ENCODE measurements at regions not wholly inside any gene's neighbourhood (a gene's known extent, or its start where the extent isn't known, plus 50 kb on each side); places are given as distances from the start of the nearest gene placed in this dataset.
"Not testable (repeated sequence)": the region's sequence is repeated elsewhere in the genome, so short reads cannot be mapped to it uniquely, and the experiment has no call there.

DNA sequence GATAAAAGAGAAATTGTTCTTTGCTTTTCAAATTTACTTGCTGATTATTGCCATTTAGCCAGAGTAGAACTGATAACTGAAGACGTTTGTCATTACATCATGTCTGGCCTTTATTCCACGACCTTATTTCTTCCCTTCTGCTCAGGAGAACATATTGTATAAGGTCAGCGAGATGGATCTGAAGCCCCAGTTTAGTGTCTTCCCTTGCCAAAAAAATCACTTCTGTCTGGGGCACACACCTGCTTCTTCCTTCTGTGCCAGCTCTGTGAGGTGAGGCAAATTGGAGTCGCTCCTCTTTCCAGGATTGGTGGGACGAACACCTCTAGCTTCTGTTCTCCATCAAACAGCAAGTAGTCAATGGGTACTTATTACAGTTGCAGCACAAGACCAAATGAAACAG, 250.3 kb upstream of the CRBN start:
- Histone ChIP-seq H3K27ac (ENCODE audit: low read length) (no peak overlapping the region), H3K4me3 (ENCODE audit: low read length) (no peak overlapping the region), H3K9me3 (replicated peaks; ENCODE audit: control insufficient read depth, low read depth, low read length) (no peaks in the 10 kb centered on the region), H3K4me1 (ENCODE audit: control insufficient read depth, insufficient read depth, low read length) (no peaks in the 10 kb centered on the region), H3K36me3 (ENCODE audit: control insufficient read depth, insufficient read depth, low read length) (no peaks in the 10 kb centered on the region), H3K27me3 (ENCODE audit: control insufficient read depth, insufficient read depth, low read length) (no peaks in the 10 kb centered on the region)
- no peak for DNase-seq
- WGBS (ENCODE audit: insufficient coverage), result 77% methylated on average over 3 of the region's 5 CpGs

DNA sequence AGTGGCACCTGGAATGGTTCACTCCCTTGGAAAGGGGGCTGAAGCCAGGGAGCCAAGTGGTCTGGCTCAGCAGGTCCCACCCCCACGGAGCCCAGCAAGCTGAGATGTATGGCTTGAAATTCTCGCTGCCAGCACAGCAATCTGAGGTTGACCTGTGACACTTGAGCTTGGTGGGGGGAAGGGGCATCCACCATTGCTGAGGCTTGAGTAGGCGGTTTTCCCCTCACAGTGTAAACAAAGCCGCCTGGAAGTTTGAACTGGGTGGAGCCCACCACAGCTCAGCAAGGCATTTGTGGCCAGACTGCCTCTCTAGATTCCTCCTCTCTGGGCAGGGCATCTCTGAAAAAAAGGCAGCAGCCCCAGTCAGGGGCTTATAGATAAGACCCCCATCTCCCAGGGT, 228.2 kb upstream of the CRBN start:
- not testable (repeated sequence) for H3K4me1 ChIP-seq (ENCODE audit: control insufficient read depth, insufficient read depth, low read length); H3K27ac ChIP-seq (ENCODE audit: low read length); H3K36me3 ChIP-seq (ENCODE audit: control insufficient read depth, insufficient read depth, low read length); H3K4me3 ChIP-seq (ENCODE audit: low read length); H3K9me3 ChIP-seq (replicated peaks; ENCODE audit: control insufficient read depth, low read depth, low read length); H3K27me3 ChIP-seq (ENCODE audit: control insufficient read depth, insufficient read depth, low read length); DNase-seq
- 72% methylated on average over 2 of the region's 4 CpGs for WGBS (ENCODE audit: insufficient coverage)

DNA sequence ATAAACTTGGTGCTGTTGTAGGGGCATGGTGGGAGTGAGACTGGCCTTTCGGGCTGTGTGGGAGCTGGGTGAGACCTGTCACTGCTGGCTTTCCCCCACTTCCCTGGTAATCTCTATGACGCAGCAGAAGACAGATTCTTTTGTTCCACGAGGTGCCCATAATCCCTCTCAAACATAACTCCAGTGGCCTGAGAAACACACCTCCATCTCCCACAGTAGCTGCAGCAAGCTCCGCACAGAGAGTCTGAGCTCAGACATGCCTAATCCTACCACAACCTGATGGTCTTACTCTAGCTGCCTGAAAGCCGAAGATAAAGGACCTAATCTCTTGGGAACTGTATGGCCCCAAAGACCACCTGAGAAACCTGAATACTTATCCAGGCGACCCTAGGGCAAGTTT, 225.6 kb upstream of the CRBN start:
- Histone ChIP-seq H3K4me1 (ENCODE audit: control insufficient read depth, insufficient read depth, low read length) (no peaks in the 10 kb centered on the region), H3K4me3 (ENCODE audit: low read length) (no peak overlapping the region), H3K36me3 (ENCODE audit: control insufficient read depth, insufficient read depth, low read length) (no peaks in the 10 kb centered on the region), H3K27me3 (ENCODE audit: control insufficient read depth, insufficient read depth, low read length) (no peaks in the 10 kb centered on the region), H3K9me3 (replicated peaks; ENCODE audit: control insufficient read depth, low read depth, low read length) (peaks cover 11% of the 10 kb centered on the region), H3K27ac (ENCODE audit: low read length) (no peak overlapping the region)
- no peak for DNase-seq
- WGBS (ENCODE audit: insufficient coverage), result 79% methylated on average over 4 of the region's 6 CpGs

DNA sequence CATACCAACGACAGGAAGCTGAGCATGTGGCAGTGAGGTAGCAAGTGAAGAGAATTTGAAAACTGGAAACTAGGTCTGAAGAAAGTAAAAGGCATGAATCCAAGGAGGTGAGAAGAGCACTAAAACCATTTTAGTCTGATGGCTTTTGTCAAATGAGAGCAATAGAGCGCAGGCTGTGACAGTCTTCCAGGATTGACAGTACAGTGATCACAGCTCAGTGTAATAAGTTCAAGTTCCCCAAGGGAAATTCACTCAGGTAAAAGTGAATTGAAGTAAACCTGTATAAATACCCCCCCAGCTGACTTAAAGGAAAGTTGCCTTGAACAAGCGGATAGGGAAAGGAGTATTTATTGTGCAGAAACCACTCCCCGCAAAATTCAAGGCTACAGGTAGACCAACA, 224.2 kb upstream of the CRBN start:
- Histone ChIP-seq H3K4me1 (ENCODE audit: control insufficient read depth, insufficient read depth, low read length) (no peaks in the 10 kb centered on the region), H3K27me3 (ENCODE audit: control insufficient read depth, insufficient read depth, low read length) (no peaks in the 10 kb centered on the region), H3K4me3 (ENCODE audit: low read length) (no peak overlapping the region), H3K36me3 (ENCODE audit: control insufficient read depth, insufficient read depth, low read length) (no peaks in the 10 kb centered on the region), H3K9me3 (replicated peaks; ENCODE audit: control insufficient read depth, low read depth, low read length) (peaks cover 16% of the 10 kb centered on the region), H3K27ac (ENCODE audit: low read length) (no peak overlapping the region)
- no peak for DNase-seq
- 75% methylated on average over 1 of the region's 4 CpGs for WGBS (ENCODE audit: insufficient coverage)

DNA sequence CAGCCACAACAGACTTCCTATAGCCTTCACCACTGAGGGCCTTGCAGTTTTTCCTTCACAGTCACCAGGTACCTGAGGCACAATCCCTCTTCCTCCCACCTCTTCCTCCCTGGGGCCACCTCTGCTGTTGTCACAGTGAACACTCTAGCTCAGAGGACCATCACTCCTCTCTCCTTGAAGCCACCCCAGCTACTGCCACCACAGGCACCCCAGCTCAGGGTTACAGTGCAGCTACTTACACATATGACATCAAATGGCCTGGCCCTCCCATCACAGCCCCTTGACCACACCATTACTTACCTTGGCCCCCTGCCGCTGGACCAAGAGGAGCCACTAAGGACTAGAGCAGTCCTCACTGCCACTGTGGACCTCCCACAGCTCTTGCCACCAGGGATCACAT, 213.5 kb upstream of the CRBN start:
- no peak for DNase-seq
- Histone ChIP-seq H3K4me3 (ENCODE audit: low read length) (no peak overlapping the region), H3K27me3 (ENCODE audit: control insufficient read depth, insufficient read depth, low read length) (no peaks in the 10 kb centered on the region), H3K9me3 (replicated peaks; ENCODE audit: control insufficient read depth, low read depth, low read length) (no peaks in the 10 kb centered on the region), H3K27ac (ENCODE audit: low read length) (no peak overlapping the region), H3K4me1 (ENCODE audit: control insufficient read depth, insufficient read depth, low read length) (no peaks in the 10 kb centered on the region), H3K36me3 (ENCODE audit: control insufficient read depth, insufficient read depth, low read length) (no peaks in the 10 kb centered on the region)
- WGBS (ENCODE audit: insufficient coverage), result 100% methylated on average over 1 of the region's 1 CpG

DNA sequence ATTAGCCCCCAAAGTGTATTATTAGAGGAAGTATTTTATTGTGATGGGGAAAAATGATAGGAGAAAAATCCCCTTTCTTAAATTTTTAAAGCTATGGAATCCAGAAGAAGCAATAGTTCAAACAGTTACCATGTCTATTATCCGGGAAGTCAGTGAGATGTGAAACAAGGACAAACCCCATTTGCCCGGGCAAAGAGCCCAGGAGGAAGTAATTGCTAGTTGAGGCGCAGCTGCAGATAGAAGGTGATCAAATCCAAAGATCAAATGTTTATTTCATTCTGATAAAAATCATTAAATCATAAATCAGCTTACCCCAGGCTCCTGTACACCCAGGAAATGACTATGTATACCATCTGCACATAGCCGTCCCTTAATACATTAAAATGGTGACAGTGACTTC, 204.0 kb upstream of the CRBN start:
- no peaks in the 10 kb centered on the region for H3K27me3 ChIP-seq (ENCODE audit: control insufficient read depth, insufficient read depth, low read length)
- no peak overlapping the region for H3K4me3 ChIP-seq (ENCODE audit: low read length)
- no peak overlapping the region for H3K27ac ChIP-seq (ENCODE audit: low read length)
- no peaks in the 10 kb centered on the region for H3K36me3 ChIP-seq (ENCODE audit: control insufficient read depth, insufficient read depth, low read length)
- WGBS (ENCODE audit: insufficient coverage), result no CpG with 5 or more reads among the region's 4 CpGs
- no peaks in the 10 kb centered on the region for H3K9me3 ChIP-seq (replicated peaks; ENCODE audit: control insufficient read depth, low read depth, low read length)
- H3K4me1 ChIP-seq (ENCODE audit: control insufficient read depth, insufficient read depth, low read length), result no peaks in the 10 kb centered on the region
- no peak for DNase-seq

DNA sequence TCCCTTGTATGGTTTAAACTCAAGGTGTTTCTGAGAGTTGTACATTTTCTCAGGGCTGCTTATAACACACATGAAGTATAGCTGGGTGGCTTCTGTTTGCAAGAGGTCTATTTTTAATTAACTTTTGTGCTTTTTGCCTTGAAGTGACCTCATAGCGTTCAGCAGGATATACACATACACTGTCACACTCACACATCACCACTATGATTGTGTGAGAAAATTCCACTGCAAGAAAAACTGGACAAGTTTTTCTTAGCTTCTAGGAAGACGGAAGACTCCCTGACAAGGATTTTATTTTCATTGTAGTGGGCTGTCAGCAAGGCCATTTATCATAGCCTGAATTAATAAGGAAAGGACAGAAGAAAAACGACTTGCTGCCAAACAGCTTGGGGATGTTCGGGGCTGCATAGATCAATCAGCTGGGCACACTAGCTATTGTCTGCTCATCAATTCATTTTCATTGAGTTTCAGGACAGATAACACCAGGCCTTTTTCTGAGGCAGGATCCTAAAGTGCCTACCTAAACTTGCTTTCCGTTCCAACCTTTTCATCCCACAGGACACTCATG, 192.8 kb upstream of the CRBN start:
- Histone ChIP-seq H3K27me3 (ENCODE audit: control insufficient read depth, insufficient read depth, low read length) (no peaks in the 10 kb centered on the region), H3K4me3 (ENCODE audit: low read length) (no peak overlapping the region), H3K27ac (ENCODE audit: low read length) (no peak overlapping the region), H3K36me3 (ENCODE audit: control insufficient read depth, insufficient read depth, low read length) (no peaks in the 10 kb centered on the region), H3K9me3 (replicated peaks; ENCODE audit: control insufficient read depth, low read depth, low read length) (no peaks in the 10 kb centered on the region), H3K4me1 (ENCODE audit: control insufficient read depth, insufficient read depth, low read length) (no peaks in the 10 kb centered on the region)
- no CpG with 5 or more reads among the region's 5 CpGs for WGBS (ENCODE audit: insufficient coverage)
- no peak for DNase-seq

DNA sequence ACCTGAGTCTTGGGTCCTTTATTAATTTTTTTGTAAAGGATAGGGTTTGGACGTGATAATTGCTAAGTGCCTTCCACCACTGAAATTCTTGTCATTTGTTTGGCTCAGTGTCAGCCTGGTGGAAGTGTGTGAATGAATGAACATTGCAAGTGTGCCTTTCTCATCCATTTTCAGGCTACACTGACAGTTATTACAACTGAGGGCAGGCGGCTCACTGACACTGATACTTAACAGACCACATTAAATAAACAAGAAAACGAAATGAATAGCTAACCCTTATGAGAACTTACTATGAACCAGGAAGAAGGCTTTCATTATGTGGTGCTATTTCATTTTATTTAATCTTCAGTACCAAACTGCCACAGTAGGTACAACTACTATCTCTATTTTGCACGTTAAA, 188.8 kb upstream of the CRBN start:
- Histone ChIP-seq H3K36me3 (ENCODE audit: control insufficient read depth, insufficient read depth, low read length) (no peaks in the 10 kb centered on the region), H3K9me3 (replicated peaks; ENCODE audit: control insufficient read depth, low read depth, low read length) (no peaks in the 10 kb centered on the region), H3K4me1 (ENCODE audit: control insufficient read depth, insufficient read depth, low read length) (no peaks in the 10 kb centered on the region), H3K27me3 (ENCODE audit: control insufficient read depth, insufficient read depth, low read length) (no peaks in the 10 kb centered on the region), H3K4me3 (ENCODE audit: low read length) (no peak overlapping the region), H3K27ac (ENCODE audit: low read length) (no peak overlapping the region)
- 17% methylated on average over 1 of the region's 4 CpGs for WGBS (ENCODE audit: insufficient coverage)
- no peak for DNase-seq

DNA sequence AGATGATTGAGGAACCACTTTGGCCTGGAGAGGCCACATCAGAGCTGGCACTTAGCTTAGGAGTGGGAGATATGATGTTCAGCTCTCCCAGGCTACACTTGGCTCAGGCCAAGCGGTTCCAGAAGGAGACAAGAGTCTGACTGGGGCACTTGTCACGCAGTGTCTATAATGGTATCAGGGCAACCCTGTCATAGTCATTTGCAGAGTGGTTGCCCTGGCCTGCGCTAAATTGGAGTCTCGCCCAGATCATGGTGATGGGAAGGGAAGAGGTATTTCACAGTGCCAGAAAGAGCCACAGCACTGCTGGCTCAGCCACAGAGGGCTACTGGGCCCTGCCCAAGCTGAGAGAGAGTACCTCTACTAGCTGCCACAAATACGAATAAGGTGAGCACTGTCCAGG, 186.9 kb upstream of the CRBN start:
- Histone ChIP-seq H3K9me3 (replicated peaks; ENCODE audit: control insufficient read depth, low read depth, low read length) (no peaks in the 10 kb centered on the region), H3K4me3 (ENCODE audit: low read length) (no peak overlapping the region), H3K27me3 (ENCODE audit: control insufficient read depth, insufficient read depth, low read length) (no peaks in the 10 kb centered on the region), H3K36me3 (ENCODE audit: control insufficient read depth, insufficient read depth, low read length) (no peaks in the 10 kb centered on the region), H3K4me1 (ENCODE audit: control insufficient read depth, insufficient read depth, low read length) (no peaks in the 10 kb centered on the region), H3K27ac (ENCODE audit: low read length) (no peak overlapping the region)
- WGBS (ENCODE audit: insufficient coverage), result 86% methylated on average over 4 of the region's 5 CpGs
- peak; percentile 12 for DNase-seq

DNA sequence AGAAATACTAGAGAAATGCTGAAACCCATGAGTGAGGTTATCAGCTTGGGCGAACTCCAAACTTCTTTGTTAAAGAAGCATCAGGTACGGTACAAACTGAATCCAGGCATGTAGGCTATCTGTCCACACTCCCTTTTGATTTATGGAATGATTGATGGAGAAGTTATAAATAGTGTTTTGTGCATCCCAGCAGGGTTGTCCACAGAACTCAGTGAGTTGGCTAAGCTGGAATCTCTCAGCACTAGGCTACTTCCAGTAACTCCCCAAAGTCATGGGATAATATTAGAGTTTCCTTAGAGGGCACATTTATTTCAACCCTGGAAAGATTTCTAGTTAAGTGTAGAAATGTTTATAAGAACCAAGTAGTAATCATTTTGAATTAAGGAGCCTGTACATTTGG, 186.2 kb upstream of the CRBN start:
- DNase-seq, result no peak
- WGBS (ENCODE audit: insufficient coverage), result no CpG with 5 or more reads among the region's 2 CpGs
- H3K36me3 ChIP-seq (ENCODE audit: control insufficient read depth, insufficient read depth, low read length), result no peaks in the 10 kb centered on the region
- H3K4me1 ChIP-seq (ENCODE audit: control insufficient read depth, insufficient read depth, low read length), result no peaks in the 10 kb centered on the region
- no peak overlapping the region for H3K4me3 ChIP-seq (ENCODE audit: low read length)
- no peaks in the 10 kb centered on the region for H3K9me3 ChIP-seq (replicated peaks; ENCODE audit: control insufficient read depth, low read depth, low read length)
- no peak overlapping the region for H3K27ac ChIP-seq (ENCODE audit: low read length)
- no peaks in the 10 kb centered on the region for H3K27me3 ChIP-seq (ENCODE audit: control insufficient read depth, insufficient read depth, low read length)

DNA sequence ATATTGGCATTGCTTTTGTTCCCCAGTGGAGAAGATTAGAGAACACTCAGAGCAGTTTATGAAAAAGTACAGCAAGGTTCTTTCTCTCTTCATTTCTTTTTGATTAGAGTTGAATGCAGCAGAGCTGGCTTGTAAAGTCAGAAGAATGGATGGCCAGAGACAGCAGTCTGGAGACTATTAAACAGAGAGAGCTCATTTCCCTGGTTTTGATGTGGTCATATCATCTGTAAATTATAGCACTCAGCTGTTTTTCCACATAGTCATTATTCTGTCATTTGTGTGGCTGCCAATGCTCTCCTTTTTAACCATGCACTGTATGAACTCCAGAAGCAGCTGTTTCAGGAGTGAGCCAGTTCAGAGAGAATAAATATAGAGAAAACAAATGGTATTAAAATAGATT, 177.4 kb upstream of the CRBN start:
- Histone ChIP-seq H3K36me3 (ENCODE audit: control insufficient read depth, insufficient read depth, low read length) (no peaks in the 10 kb centered on the region), H3K4me1 (ENCODE audit: control insufficient read depth, insufficient read depth, low read length) (peaks cover 7% of the 10 kb centered on the region), H3K27me3 (ENCODE audit: control insufficient read depth, insufficient read depth, low read length) (no peaks in the 10 kb centered on the region), H3K9me3 (replicated peaks; ENCODE audit: control insufficient read depth, low read depth, low read length) (no peaks in the 10 kb centered on the region), H3K27ac (ENCODE audit: low read length) (peak overlapping the region; percentile 72), H3K4me3 (ENCODE audit: low read length) (no peak overlapping the region)
- peak; percentile 97 for DNase-seq
